Sciatic nerve (tissue), 2 donors: ENCODE measurements at regions not wholly inside any gene's neighbourhood (a gene's known extent, or its start where the extent isn't known, plus 50 kb on each side); places are given as distances from the start of the nearest gene placed in this dataset.
"Not testable (repeated sequence)": the region's sequence is repeated elsewhere in the genome, so short reads cannot be mapped to it uniquely, and the experiment has no call there.

Experiments
- ATAC-seq: fragments of 200-7000 bp; cut with Tn5 transposase; one replicate; pipeline ENCODE4 v1.9.1; 2020; ENCODE audit warnings: mild to moderate bottlenecking, moderate library complexity
- DNase-seq: peaks from one replicate; pipeline ENCODE4 v3.0.0-alpha.2; 2020; ENCODE audit warnings: low spot score
- intact Hi-C: fragments of 100-400 bp; cut with DNase I; formaldehyde crosslinking; loops from one replicate; pipeline ENCODE4 v1.14.2; 2022
- donor health status: DM: no; HTN: no; CAD: no.
- donor health status: DM: no; HTN: no; CAD: no.

- DNase-seq (no peak), ATAC-seq (no peak)
- intact Hi-C loops: no loop called here
Observed at GRCh38 chr15:39247574-39247973, 333.3 kb upstream of the THBS1 start.

- intact Hi-C loops: no loop called here
- peak; percentile 53 for ATAC-seq
- DNase-seq: no peak
Observed at GRCh38 chr15:39248204-39248603, 332.7 kb upstream of the THBS1 start.

GRCh38 chr15:39250001-39250400 lies 330.9 kb upstream of the THBS1 start:
- no peak for ATAC-seq
- no peak for DNase-seq
- intact Hi-C loops: no loop called here

GRCh38 chr15:39250460-39251186 lies 330.3 kb upstream of the THBS1 start:
- no peak for ATAC-seq
- DNase-seq: no peak
- intact Hi-C loops: no loop called here

- no peak for DNase-seq
- ATAC-seq: no peak
- intact Hi-C loops: no loop called here
Observed at GRCh38 chr15:39251413-39252133, 329.3 kb upstream of the THBS1 start.

- DNase-seq (no peak), ATAC-seq (no peak)
- intact Hi-C loops: no loop called here
Observed at GRCh38 chr15:39252134-39252470, 328.8 kb upstream of the THBS1 start.

- ATAC-seq (no peak), DNase-seq (no peak)
- intact Hi-C loops: no loop called here
Observed at GRCh38 chr15:39253552-39253951, 327.3 kb upstream of the THBS1 start.

- DNase-seq (no peak), ATAC-seq (no peak)
- intact Hi-C loops: no loop called here
Observed at GRCh38 chr15:39254181-39254580, 326.7 kb upstream of the THBS1 start.

GRCh38 chr15:39255760-39256159 lies 325.1 kb upstream of the THBS1 start:
- intact Hi-C loops: no loop called here
- ATAC-seq (no peak), DNase-seq (no peak)

- no peak for DNase-seq
- intact Hi-C loops: no loop called here
- no peak for ATAC-seq
Observed at GRCh38 chr15:39260391-39260790, 320.5 kb upstream of the THBS1 start.

GRCh38 chr15:39260791-39261190 lies 320.1 kb upstream of the THBS1 start:
- ATAC-seq (no peak), DNase-seq (no peak)
- intact Hi-C loops: no loop called here

GRCh38 chr15:39261397-39262183 lies 319.3 kb upstream of the THBS1 start:
- ATAC-seq, intact Hi-C loops, DNase-seq: not testable (repeated sequence)

- DNase-seq, ATAC-seq, intact Hi-C loops: not testable (repeated sequence)
Observed at GRCh38 chr15:39262995-39263772, 317.7 kb upstream of the THBS1 start.

- ATAC-seq (no peak), DNase-seq (no peak)
- intact Hi-C loops: loop anchor here (5.0 kb wide), 1 partner anchor 1062 kb away; no protein-coding TSS in a partner anchor
Observed at GRCh38 chr15:39265261-39265660, 315.6 kb upstream of the THBS1 start.

- intact Hi-C loops: loop anchor here (5.0 kb wide), 1 partner anchor 1060 kb away; no protein-coding TSS in a partner anchor
- DNase-seq (no peak), ATAC-seq (no peak)
Observed at GRCh38 chr15:39266890-39267289, 314.0 kb upstream of the THBS1 start.

GRCh38 chr15:39267685-39268084 lies 313.2 kb upstream of the THBS1 start:
- intact Hi-C loops: loop anchor here (5.0 kb wide), 1 partner anchor 1060 kb away; no protein-coding TSS in a partner anchor
- no peak for DNase-seq
- ATAC-seq: no peak

GRCh38 chr15:39269352-39269751 lies 311.5 kb upstream of the THBS1 start:
- no peak for DNase-seq
- ATAC-seq: no peak

GRCh38 chr15:39269821-39270220 lies 311.1 kb upstream of the THBS1 start:
- DNase-seq (no peak), ATAC-seq (no peak)
- intact Hi-C loops: loop anchor here (5.0 kb wide), 1 partner anchor 1057 kb away; no protein-coding TSS in a partner anchor

More at GRCh38 chr15:39269352-39269751, 311.5 kb upstream of the THBS1 start:
- intact Hi-C loops: loop anchor here (5.0 kb wide), 1 partner anchor 1058 kb away; no protein-coding TSS in a partner anchor
